ENCODE measurements at regions not wholly inside any gene's neighbourhood (a gene's known extent, or its start where the extent isn't known, plus 50 kb on each side); places are given as distances from the start of the nearest gene placed in this dataset.

DNA sequence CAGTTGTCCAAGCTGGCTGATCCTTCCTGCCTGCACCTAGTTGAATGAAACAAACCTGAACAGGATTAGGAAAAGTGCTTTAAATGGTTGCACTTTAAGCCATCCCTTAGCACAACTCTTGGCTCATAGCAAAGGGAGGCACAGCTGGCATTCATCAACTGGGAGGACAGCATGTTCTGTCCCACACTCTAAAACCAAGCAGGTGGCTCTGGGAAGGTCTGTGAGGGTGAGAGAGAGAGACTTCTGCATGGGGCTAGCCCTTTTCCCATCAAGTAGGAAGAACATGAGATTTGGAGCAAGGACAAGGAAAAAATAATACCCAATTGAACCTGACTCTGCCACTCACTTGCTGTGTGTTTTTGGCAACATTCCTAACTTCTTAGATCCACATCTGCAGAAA is 140.9 kb upstream of the CCL2 start:
- no peak overlapping the region for H3K27ac ChIP-seq
- H3K27me3 ChIP-seq, result no peaks in the 10 kb centered on the region
- H3K36me3 ChIP-seq, result no peaks in the 10 kb centered on the region
- H3K4me3 ChIP-seq, result no peak overlapping the region
- DNase-seq, result no peak
- H3K9me3 ChIP-seq, result no peaks in the 10 kb centered on the region
- H3K4me1 ChIP-seq, result no peaks in the 10 kb centered on the region
- no peak for TF ChIP-seq POLR2A (IDR thresholded peaks at IDR 0.05)
- TF ChIP-seq, protein P1, sequence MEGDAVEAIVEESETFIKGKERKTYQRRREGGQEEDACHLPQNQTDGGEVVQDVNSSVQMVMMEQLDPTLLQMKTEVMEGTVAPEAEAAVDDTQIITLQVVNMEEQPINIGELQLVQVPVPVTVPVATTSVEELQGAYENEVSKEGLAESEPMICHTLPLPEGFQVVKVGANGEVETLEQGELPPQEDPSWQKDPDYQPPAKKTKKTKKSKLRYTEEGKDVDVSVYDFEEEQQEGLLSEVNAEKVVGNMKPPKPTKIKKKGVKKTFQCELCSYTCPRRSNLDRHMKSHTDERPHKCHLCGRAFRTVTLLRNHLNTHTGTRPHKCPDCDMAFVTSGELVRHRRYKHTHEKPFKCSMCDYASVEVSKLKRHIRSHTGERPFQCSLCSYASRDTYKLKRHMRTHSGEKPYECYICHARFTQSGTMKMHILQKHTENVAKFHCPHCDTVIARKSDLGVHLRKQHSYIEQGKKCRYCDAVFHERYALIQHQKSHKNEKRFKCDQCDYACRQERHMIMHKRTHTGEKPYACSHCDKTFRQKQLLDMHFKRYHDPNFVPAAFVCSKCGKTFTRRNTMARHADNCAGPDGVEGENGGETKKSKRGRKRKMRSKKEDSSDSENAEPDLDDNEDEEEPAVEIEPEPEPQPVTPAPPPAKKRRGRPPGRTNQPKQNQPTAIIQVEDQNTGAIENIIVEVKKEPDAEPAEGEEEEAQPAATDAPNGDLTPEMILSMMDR (IDR thresholded peaks at IDR 0.05), result no peak

DNA sequence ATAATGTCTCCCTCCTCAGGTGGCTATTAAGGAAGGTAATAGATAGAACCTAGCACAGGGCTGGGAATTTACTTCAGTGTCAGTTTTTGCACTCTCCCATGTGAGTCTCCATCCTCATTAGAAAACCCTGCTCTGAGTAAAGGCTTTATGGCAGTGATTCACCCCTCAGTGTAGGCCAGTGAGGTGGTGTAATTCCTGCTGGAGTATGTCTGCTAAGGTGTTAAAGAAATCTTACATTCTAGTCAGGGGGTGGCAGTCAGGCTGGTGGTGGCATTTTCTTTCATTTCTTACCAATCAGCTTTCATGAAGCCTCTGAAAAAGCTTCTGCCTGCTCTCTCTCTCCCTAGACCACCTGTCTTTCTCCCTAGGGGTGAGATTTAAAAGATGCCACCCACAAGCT is 138.8 kb upstream of the CCL2 start:
- DNase-seq, result no peak
- Histone ChIP-seq H3K27me3 (no peaks in the 10 kb centered on the region), H3K27ac (no peak overlapping the region), H3K9me3 (no peaks in the 10 kb centered on the region), H3K36me3 (no peaks in the 10 kb centered on the region), H3K4me1 (no peaks in the 10 kb centered on the region), H3K4me3 (no peak overlapping the region)
- TF ChIP-seq, protein P1 (IDR thresholded peaks at IDR 0.05), result no peak
- no peak for TF ChIP-seq POLR2A (IDR thresholded peaks at IDR 0.05)

- Histone ChIP-seq H3K27me3 (no peaks in the 10 kb centered on the region), H3K27ac (no peak overlapping the region), H3K9me3 (no peaks in the 10 kb centered on the region), H3K4me1 (no peaks in the 10 kb centered on the region), H3K36me3 (no peaks in the 10 kb centered on the region), H3K4me3 (no peak overlapping the region)
- TF ChIP-seq, protein P1 (IDR thresholded peaks at IDR 0.05), result no peak
- TF ChIP-seq POLR2A (IDR thresholded peaks at IDR 0.05), result no peak
- DNase-seq, result no peak
Observed at GRCh38 chr17:34117332-34117731, 137.8 kb upstream of the CCL2 start.

GRCh38 chr17:34117811-34118210 is 137.3 kb upstream of the CCL2 start:
- H3K27ac ChIP-seq, result no peak overlapping the region
- no peaks in the 10 kb centered on the region for H3K27me3 ChIP-seq
- H3K4me3 ChIP-seq, result no peak overlapping the region
- no peak for DNase-seq
- TF ChIP-seq, protein P1 (IDR thresholded peaks at IDR 0.05), result no peak
- TF ChIP-seq POLR2A (IDR thresholded peaks at IDR 0.05), result no peak
- H3K4me1 ChIP-seq, result no peaks in the 10 kb centered on the region
- no peaks in the 10 kb centered on the region for H3K9me3 ChIP-seq
- H3K36me3 ChIP-seq, result no peaks in the 10 kb centered on the region

- H3K27ac ChIP-seq, result no peak overlapping the region
- no peak for DNase-seq
- no peak overlapping the region for H3K4me3 ChIP-seq
- no peaks in the 10 kb centered on the region for H3K9me3 ChIP-seq
- TF ChIP-seq POLR2A (IDR thresholded peaks at IDR 0.05), result no peak
- TF ChIP-seq, protein P1 (IDR thresholded peaks at IDR 0.05), result no peak
- H3K36me3 ChIP-seq, result no peaks in the 10 kb centered on the region
- H3K4me1 ChIP-seq, result no peaks in the 10 kb centered on the region
- no peaks in the 10 kb centered on the region for H3K27me3 ChIP-seq
Observed at GRCh38 chr17:34118564-34118963, 136.5 kb upstream of the CCL2 start.

- Histone ChIP-seq H3K27ac (no peak overlapping the region), H3K4me1 (no peaks in the 10 kb centered on the region), H3K4me3 (no peak overlapping the region), H3K9me3 (no peaks in the 10 kb centered on the region), H3K36me3 (no peaks in the 10 kb centered on the region), H3K27me3 (no peaks in the 10 kb centered on the region)
- no peak for DNase-seq
- TF ChIP-seq, protein P1 (IDR thresholded peaks at IDR 0.05), result no peak
- TF ChIP-seq POLR2A (IDR thresholded peaks at IDR 0.05), result no peak
Observed at GRCh38 chr17:34121311-34121710, 133.8 kb upstream of the CCL2 start.

Measured in Peyer's patch (tissue), 4 donors.